Panc1 (cell line): ENCODE measurements at regions not wholly inside any gene's neighbourhood (a gene's known extent, or its start where the extent isn't known, plus 50 kb on each side); places are given as distances from the start of the nearest gene placed in this dataset.

ENCODE experiments used
- CTCF ChIP-seq: fragments of 450-650 bp; IDR thresholded peaks from 2 replicates; pipeline ENCODE4 v1.5.1; 2017; ENCODE audit warnings: mild to moderate bottlenecking
- POLR2AphosphoS5 ChIP-seq: IDR thresholded peaks from 2 replicates; pipeline ENCODE4 v1.6.1; 2012; ENCODE audit warnings: mild to moderate bottlenecking, low read depth, low read length, moderate library complexity
- REST ChIP-seq, 2 experiments: IDR thresholded peaks; 2 replicates each; pipeline ENCODE4 v1.6.1; 2011 to 2012; ENCODE audit warnings: low read depth in 2 of 2, control low read depth in 1 of 2, low read length in 1 of 2, mild to moderate bottlenecking in 1 of 2, moderate library complexity in 1 of 2; ENCODE audit not compliant: insufficient read depth in 1 of 2
- TCF7L2 ChIP-seq: IDR thresholded peaks from 2 replicates; pipeline ENCODE4 v1.6.1; 2011; ENCODE audit warnings: mild to moderate bottlenecking, low read depth, low read length, inconsistent platforms

- TF ChIP-seq CTCF (no peak), REST (IDR thresholded peaks at IDR 0.05; ENCODE audit: insufficient read depth in 1 of 2, low read depth in 2 of 2, low read length in 1 of 2) (no peak), POLR2AphosphoS5 (no peak), TCF7L2 (no peak)
These were observed 292.7 kb downstream of the DIPK2A start for GRCh38 chr3:144264350-144264749.
